GM18502 (cell line): ENCODE measurements at regions not wholly inside any gene's neighbourhood (a gene's known extent, or its start where the extent isn't known, plus 50 kb on each side); places are given as distances from the start of the nearest gene placed in this dataset.
"Not testable (repeated sequence)": the region's sequence is repeated elsewhere in the genome, so short reads cannot be mapped to it uniquely, and the experiment has no call there.

Experiments used
- ATAC-seq: cut with Tn5 transposase; IDR thresholded peaks from one replicate; pipeline ENCODE4 v1.9.1; 2021; ENCODE audit warnings: mild to moderate bottlenecking; ENCODE audit not compliant: unreplicated experiment, poor library complexity

DNA sequence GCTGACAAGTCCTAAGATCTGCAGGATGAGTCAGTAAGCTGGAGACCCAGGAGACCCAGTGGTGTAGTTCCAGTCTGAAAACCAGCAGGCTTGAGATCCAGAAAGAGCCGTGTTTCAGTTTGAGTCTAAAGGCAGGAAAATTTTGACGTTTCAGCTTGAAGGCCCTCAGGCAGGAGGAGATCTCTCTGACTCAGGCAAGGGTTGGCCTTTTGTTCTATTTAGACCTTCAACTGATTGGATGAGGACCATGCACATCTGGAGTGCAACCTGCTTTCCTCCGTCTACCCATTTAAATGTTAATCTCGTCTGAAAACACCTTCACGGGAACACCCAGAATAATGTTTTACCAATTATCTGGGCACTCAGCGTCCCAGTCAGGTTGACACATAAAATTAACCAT lies 69.5 kb downstream of the NPIPA7 start:
- not testable (repeated sequence) for ATAC-seq

DNA sequence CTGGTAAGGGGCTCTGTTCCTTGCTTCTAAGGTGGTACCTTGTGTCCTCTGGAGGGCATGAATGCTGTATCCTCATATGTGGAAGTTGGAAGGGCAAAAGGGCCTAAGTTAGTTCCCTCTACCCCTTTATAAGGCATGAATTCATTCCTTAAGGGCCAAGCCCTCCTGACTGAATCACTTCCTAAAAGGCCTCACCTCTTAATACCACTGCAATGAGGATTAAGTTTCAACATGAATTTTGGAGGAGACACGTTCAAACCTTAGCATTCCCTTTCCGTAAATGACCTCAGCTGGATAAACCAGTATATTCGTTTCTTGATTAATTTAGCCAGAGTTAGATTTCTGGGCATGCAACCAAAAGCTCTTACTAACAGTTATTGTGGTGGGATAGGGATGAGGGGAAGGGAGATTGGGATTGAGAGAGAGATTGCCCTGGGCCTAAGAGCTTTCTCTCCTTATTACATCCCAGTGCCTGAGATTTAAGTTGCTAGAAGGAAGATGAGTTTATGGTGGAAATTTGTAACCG lies 70.8 kb downstream of the NPIPA7 start:
- not testable (repeated sequence) for ATAC-seq

DNA sequence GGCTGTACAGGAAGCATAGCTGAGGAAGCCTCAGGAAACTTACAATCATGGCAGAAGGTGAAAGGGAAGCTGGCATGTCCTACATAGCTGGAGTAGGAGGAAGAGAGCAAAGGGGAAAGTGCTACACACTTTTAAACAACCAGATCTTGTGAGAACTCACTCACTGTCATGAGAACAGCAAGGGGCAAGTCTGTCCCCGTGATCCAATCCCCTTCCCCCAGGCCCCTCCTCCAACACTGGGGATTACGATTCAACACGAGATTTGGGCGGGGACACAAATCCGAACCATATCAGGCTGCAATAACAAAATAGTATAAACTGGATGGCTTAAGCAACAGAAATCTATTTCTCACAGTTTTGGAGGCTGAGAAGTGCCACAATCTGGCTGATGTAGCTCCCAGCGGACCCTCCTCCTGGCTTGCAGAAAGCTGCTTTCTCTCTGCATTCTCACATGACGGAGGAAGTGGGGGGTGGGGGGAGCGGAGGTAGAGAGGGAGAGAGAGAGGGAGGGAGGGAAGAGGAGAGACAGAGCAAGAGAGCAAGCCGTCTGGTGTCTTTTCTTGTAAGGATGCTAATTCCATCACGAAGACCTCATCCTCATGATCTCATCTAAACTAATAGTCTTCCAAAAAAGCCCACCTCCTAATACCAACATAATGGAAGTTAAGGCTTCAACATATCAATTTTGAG lies 72.9 kb downstream of the NPIPA7 start:
- ATAC-seq: not testable (repeated sequence)

- ATAC-seq: not testable (repeated sequence)
These were observed 79.6 kb downstream of the NPIPA7 start for GRCh38 chr16:16458579-16458978.

GRCh38 chr16:16463792-16464191 lies 84.9 kb downstream of the NPIPA7 start:
- not testable (repeated sequence) for ATAC-seq

GRCh38 chr16:16488919-16489318 lies 110.0 kb downstream of the NPIPA7 start:
- not testable (repeated sequence) for ATAC-seq

- not testable (repeated sequence) for ATAC-seq
These were observed 110.5 kb downstream of the NPIPA7 start for GRCh38 chr16:16489466-16489865.

GRCh38 chr16:16494114-16494513 lies 115.2 kb downstream of the NPIPA7 start:
- ATAC-seq: not testable (repeated sequence)

- not testable (repeated sequence) for ATAC-seq
These were observed 116.1 kb downstream of the NPIPA7 start for GRCh38 chr16:16494998-16495397.

DNA sequence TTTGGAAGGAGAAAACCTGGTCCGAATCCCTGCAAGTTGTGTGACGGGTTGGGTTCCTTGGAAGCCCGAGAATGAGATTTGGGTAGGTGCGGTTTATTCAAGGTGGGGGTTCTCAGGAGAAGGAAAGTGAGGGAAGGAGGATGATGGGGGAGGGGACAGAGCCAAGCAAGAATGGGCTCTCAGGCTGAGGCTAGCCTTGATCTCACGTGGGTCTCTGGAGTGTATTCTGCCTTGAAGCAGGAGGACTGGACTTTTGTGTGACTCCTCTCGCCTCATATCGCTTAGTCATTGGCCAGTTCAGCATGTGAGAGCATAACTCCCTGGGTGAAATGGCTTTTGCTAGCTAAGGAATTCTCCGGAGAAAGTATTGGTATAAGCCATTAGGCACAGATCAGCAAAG lies 120.9 kb downstream of the NPIPA7 start:
- not testable (repeated sequence) for ATAC-seq

- not testable (repeated sequence) for ATAC-seq
These were observed 128.1 kb downstream of the NPIPA7 start for GRCh38 chr16:16507041-16507440.

DNA sequence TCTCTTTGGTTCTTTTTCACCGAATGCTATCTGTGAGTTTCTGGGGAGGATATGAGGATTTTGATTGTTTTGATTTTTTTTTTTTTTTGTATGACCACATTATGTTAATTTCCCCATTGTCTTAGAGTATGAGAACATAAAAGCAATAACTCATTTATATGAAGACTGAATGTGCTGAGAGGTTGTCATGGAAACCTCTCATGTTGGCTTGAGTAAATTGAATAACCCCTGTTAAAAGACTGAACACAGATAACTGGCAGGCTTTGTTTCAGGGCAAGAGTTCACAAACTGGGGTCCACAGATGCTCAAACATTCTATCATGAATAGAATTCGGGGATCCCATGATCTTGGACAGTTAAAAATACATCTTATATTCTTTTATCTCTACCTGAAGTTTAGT lies 129.4 kb downstream of the NPIPA7 start:
- not testable (repeated sequence) for ATAC-seq

- not testable (repeated sequence) for ATAC-seq
These were observed 140.5 kb downstream of the NPIPA7 start for GRCh38 chr16:16519395-16519794.

DNA sequence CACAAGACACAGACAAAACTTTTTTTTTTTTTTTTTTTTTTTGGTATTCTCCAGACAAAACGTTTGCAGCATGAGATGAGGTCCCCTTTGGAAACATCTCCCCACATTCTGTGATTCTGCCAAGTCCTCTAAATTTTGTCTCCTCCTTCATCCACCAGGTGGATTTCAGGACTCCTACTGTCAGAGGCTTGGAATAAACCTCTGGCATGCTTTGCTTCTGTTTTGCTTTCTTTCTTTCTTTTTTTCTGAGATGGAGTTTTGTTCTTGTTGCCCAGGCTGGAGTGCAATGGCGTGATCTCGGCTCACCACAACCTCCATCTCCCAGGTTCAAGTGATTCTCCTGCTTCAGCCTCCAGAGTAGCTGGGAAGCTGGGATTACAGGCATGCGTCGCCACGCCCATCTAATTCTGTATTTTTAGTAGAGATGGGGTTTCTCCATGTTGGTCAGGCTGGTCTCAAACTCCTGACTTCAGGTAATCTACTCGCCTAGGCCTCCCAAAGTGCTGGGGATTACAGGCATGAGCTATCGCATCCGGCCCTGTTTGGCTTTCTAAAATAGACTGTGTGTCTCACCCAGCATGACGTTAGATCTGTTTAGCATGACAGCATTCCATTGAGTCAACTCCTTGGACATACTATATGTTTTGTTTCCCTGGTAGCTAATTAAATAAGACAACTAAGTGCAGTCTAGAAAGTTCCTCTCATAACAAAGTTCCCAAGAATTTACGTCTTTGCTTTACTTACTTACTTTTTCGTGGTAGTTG lies 142.5 kb downstream of the NPIPA7 start:
- not testable (repeated sequence) for ATAC-seq

DNA sequence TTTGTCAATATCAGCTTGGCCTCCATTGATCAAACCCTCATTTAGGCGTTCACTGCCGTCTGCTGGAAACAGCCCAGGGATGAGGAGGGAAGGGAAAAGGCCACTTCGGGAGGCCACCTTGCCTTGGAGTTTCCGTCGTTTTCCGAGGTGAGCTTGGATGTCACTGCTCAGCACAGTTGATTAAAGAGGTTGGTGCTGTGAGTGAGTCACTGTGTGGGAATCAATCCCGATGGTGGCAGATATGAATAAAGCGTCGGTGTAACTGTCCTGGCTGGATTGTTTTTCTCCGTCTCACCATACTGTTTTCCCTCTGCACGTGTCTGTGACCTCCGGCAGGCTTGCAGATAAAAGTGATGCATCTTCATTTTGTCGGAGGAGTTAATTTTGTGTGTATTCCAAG lies 148.1 kb downstream of the NPIPA7 start:
- ATAC-seq: not testable (repeated sequence)

GRCh38 chr16:16530744-16531143 lies 151.8 kb downstream of the NPIPA7 start:
- not testable (repeated sequence) for ATAC-seq

- not testable (repeated sequence) for ATAC-seq
These were observed 156.6 kb downstream of the NPIPA7 start for GRCh38 chr16:16535565-16535964.

GRCh38 chr16:16536151-16536550 lies 157.2 kb downstream of the NPIPA7 start:
- ATAC-seq: not testable (repeated sequence)

DNA sequence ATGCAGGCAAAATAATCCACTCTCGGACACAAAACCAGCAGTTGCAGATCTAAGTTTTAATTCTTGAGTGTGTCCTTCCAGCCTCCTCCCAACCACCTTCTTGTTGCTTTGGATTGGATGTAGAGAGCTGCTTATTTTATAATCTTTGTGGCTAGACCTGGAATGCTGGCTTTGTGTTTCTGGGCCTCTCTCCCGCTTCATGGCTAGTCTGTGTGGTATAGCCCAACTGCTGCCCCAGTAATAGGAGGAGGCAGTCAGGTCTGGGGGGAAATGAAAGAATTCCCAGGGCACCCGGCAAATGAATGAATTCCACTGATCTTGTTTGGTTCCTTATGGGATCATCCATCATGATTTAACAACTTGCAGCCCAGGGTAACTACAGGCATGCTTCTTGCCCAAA lies 170.8 kb downstream of the NPIPA7 start:
- not testable (repeated sequence) for ATAC-seq

GRCh38 chr16:16550824-16551223 lies 171.9 kb downstream of the NPIPA7 start:
- not testable (repeated sequence) for ATAC-seq

GRCh38 chr16:16552819-16553340 lies 173.9 kb downstream of the NPIPA7 start:
- not testable (repeated sequence) for ATAC-seq
